DMS 273 (cell line): ENCODE measurements at regions not wholly inside any gene's neighbourhood (a gene's known extent, or its start where the extent isn't known, plus 50 kb on each side); places are given as distances from the start of the nearest gene placed in this dataset.
A peak's percentile ranks its signal among the peaks of the same experiment; 100 is the strongest.
"Not testable (repeated sequence)": the region's sequence is repeated elsewhere in the genome, so short reads cannot be mapped to it uniquely, and the experiment has no call there.

Experiments
- DNase-seq: peaks from one replicate; lab custom pipeline; 2025; ENCODE audit not compliant: unreplicated experiment; lab: John Stamatoyannopoulos, UW

GRCh38 chr6:81625216-81625615 lies 127.3 kb downstream of the TENT5A start:
- no peak for DNase-seq

- no peak for DNase-seq
These were observed 128.0 kb downstream of the TENT5A start for GRCh38 chr6:81624453-81624852.

- no peak for DNase-seq
These were observed 129.2 kb downstream of the TENT5A start for GRCh38 chr6:81623106-81623759.

- no peak for DNase-seq
These were observed 130.6 kb downstream of the TENT5A start for GRCh38 chr6:81621816-81622395.

- no peak for DNase-seq
These were observed 138.2 kb downstream of the TENT5A start for GRCh38 chr6:81614292-81614691.

- no peak for DNase-seq
These were observed 138.9 kb downstream of the TENT5A start for GRCh38 chr6:81613606-81614005.

GRCh38 chr6:81612136-81612535 lies 140.3 kb downstream of the TENT5A start:
- no peak for DNase-seq

GRCh38 chr6:81609736-81610135 lies 142.7 kb downstream of the TENT5A start:
- no peak for DNase-seq

- no peak for DNase-seq
These were observed 143.7 kb downstream of the TENT5A start for GRCh38 chr6:81608776-81609175.

- DNase-seq: no peak
These were observed 145.5 kb downstream of the TENT5A start for GRCh38 chr6:81606965-81607381.

GRCh38 chr6:81605526-81605925 lies 147.0 kb downstream of the TENT5A start:
- no peak for DNase-seq

GRCh38 chr6:81601918-81602317 lies 150.6 kb downstream of the TENT5A start:
- no peak for DNase-seq

- DNase-seq: not testable (repeated sequence)
These were observed 152.0 kb downstream of the TENT5A start for GRCh38 chr6:81600488-81600887.

- DNase-seq: no peak
These were observed 158.0 kb downstream of the TENT5A start for GRCh38 chr6:81594501-81594900.

- DNase-seq: no peak
These were observed 162.2 kb downstream of the TENT5A start for GRCh38 chr6:81590314-81590691.

GRCh38 chr6:81589465-81590313 lies 162.8 kb downstream of the TENT5A start:
- peak; percentile 2 for DNase-seq

- DNase-seq: not testable (repeated sequence)
These were observed 166.8 kb downstream of the TENT5A start for GRCh38 chr6:81585686-81586085.

GRCh38 chr6:81584156-81584555 lies 168.3 kb downstream of the TENT5A start:
- not testable (repeated sequence) for DNase-seq

GRCh38 chr6:81575442-81575841 lies 177.0 kb downstream of the TENT5A start:
- DNase-seq: no peak

- no peak for DNase-seq
These were observed 180.5 kb downstream of the TENT5A start for GRCh38 chr6:81572020-81572419.

GRCh38 chr6:81570681-81571080 lies 181.8 kb downstream of the TENT5A start:
- DNase-seq: no peak

GRCh38 chr6:81568973-81569372 lies 183.5 kb downstream of the TENT5A start:
- no peak for DNase-seq
